Hepatocyte (in vitro differentiated cells): ENCODE measurements at regions not wholly inside any gene's neighbourhood (a gene's known extent, or its start where the extent isn't known, plus 50 kb on each side); places are given as distances from the start of the nearest gene placed in this dataset.
"Not testable (repeated sequence)": the region's sequence is repeated elsewhere in the genome, so short reads cannot be mapped to it uniquely, and the experiment has no call there.

Experiments used
- DNase-seq: peaks from one replicate; pipeline ENCODE4 v3.0.0-alpha.2; 2016; ENCODE audit warnings: low spot score
- H2AFZ ChIP-seq: fragments of 200-600 bp; sonication (generic); 2 replicates; pipeline ENCODE4 v1.6.0; 2016; ENCODE audit warnings: antibody characterized with exemption, mild to moderate bottlenecking
- H3K27ac ChIP-seq: fragments of 200-600 bp; sonication (generic); 2 replicates; pipeline ENCODE4 v1.5.1; 2016; ENCODE audit warnings: mild to moderate bottlenecking
- H3K27me3 ChIP-seq: fragments of 200-600 bp; sonication (generic); 2 replicates; pipeline ENCODE4 v1.6.1; 2016
- H3K36me3 ChIP-seq: fragments of 200-600 bp; sonication (generic); replicated peaks from 2 replicates; pipeline ENCODE4 v1.5.1; 2016; ENCODE audit warnings: low read depth; ENCODE audit not compliant: insufficient read depth
- H3K4me1 ChIP-seq: fragments of 200-600 bp; sonication (generic); 2 replicates; pipeline ENCODE4 v1.5.1; 2016; ENCODE audit warnings: mild to moderate bottlenecking, moderate library complexity; ENCODE audit not compliant: insufficient read depth
- H3K4me2 ChIP-seq: fragments of 200-600 bp; sonication (generic); 2 replicates; pipeline ENCODE4 v1.6.0; 2016
- H3K4me3 ChIP-seq: fragments of 200-600 bp; sonication (generic); 2 replicates; pipeline ENCODE4 v1.5.1; 2016; ENCODE audit warnings: mild to moderate bottlenecking
- H3K79me2 ChIP-seq: fragments of 200-600 bp; sonication (generic); 2 replicates; pipeline ENCODE4 v1.6.0; 2017; ENCODE audit warnings: mild to moderate bottlenecking
- H3K9me2 ChIP-seq: fragments of 200-600 bp; sonication (generic); replicated peaks from 2 replicates; pipeline ENCODE4 v1.6.0; 2017; ENCODE audit warnings: mild to moderate bottlenecking; ENCODE audit not compliant: insufficient read depth
- H3K9me3 ChIP-seq: fragments of 200-600 bp; sonication (generic); 2 replicates; pipeline ENCODE4 v1.5.1; 2016; ENCODE audit warnings: low read depth, mild to moderate bottlenecking
- H4K20me1 ChIP-seq: fragments of 200-600 bp; sonication (generic); 2 replicates; pipeline ENCODE4 v1.6.0; 2016; ENCODE audit warnings: mild to moderate bottlenecking; ENCODE audit not compliant: insufficient read depth, poor library complexity, severe bottlenecking
- WGBS: methylation state at CpG from one replicate; pipeline ENCODE4 v1.1.6; 2016; ENCODE audit warnings: low lambda C conversion rate; ENCODE audit errors: missing lambda C conversion rate; 5-methylcytosine and 5-hydroxymethylcytosine counted together

DNA sequence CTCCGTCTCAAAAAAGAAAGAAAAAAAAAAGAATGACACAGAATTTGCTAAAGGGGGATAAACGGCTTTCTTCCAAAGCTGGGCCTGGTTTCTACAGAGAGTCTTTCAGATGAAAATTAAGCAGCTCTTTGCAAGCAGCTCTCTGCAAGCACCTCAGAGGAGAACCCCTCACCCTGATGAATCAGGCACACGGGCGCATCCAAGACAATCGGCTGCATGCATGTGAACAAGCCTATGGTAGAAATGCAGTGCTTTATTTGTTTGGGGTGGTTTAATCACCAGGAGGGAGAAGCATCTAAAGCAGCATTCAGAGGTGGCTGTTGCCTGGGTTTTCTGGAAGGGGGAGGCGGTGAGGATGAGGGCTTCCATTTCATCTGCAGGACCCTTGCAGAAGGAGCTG lies 78.0 kb upstream of the CLEC6A start:
- not testable (repeated sequence) for H3K27ac ChIP-seq, H3K36me3 ChIP-seq, H3K4me2 ChIP-seq, H3K79me2 ChIP-seq, H3K9me2 ChIP-seq, H3K9me3 ChIP-seq, DNase-seq, H3K4me1 ChIP-seq, H3K27me3 ChIP-seq, H2AFZ ChIP-seq, H4K20me1 ChIP-seq, H3K4me3 ChIP-seq
- WGBS: 79% methylated on average over 6 of the region's 6 CpGs

DNA sequence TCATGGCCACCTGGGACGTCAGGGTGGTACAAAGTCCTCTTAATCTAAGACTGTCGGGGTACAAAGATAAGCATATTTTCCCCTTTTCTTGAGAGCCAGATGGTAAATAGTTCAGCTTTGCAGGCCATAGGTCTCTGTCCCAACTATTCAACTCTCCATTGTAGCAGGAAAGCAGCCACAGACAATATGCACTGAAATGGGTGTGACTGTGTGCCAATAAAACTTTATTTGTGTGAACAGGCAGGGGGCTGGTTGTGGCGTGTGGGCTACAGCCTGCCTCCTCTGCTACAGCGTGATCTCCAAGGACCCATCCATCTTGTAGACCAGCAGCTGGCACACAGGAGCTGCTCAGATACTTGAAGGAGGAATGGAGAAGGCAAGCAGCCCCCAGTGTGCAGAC lies 73.2 kb upstream of the CLEC6A start:
- H3K27ac ChIP-seq, H3K36me3 ChIP-seq: not testable (repeated sequence)

DNA sequence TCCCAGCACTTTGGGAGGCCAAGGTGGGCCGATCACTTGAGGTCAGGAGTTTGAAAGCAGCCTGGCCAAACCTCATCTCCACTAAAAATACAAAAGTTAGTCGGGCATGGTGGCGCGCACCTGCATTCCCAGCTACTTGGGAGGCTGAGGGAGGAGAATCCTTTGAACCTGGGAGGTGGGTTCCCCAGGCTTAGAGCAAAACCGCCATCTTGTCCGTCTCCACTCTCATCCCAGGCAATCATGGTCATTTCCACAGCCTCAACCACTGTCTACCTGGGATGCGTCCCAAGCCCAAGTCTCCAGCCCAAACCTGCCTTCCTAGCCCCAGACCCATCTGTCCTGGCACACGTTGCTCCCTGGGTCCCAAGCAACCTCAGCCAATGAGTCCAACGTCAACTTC lies 71.1 kb upstream of the CLEC6A start:
- not testable (repeated sequence) for H3K27me3 ChIP-seq, H3K4me1 ChIP-seq, H3K4me3 ChIP-seq, H3K9me2 ChIP-seq, H3K27ac ChIP-seq, H3K9me3 ChIP-seq, H3K36me3 ChIP-seq, H2AFZ ChIP-seq, H3K79me2 ChIP-seq, H4K20me1 ChIP-seq, DNase-seq, H3K4me2 ChIP-seq
- 99% methylated on average over 9 of the region's 9 CpGs for WGBS

More for the DNA sequence above, 73.2 kb upstream of the CLEC6A start:
- not testable (repeated sequence) for H3K4me3 ChIP-seq, DNase-seq, H3K9me2 ChIP-seq, H3K4me1 ChIP-seq, H3K4me2 ChIP-seq, H4K20me1 ChIP-seq, H3K79me2 ChIP-seq, H3K27me3 ChIP-seq, H2AFZ ChIP-seq, H3K9me3 ChIP-seq
- WGBS: 87% methylated on average over 4 of the region's 4 CpGs

DNA sequence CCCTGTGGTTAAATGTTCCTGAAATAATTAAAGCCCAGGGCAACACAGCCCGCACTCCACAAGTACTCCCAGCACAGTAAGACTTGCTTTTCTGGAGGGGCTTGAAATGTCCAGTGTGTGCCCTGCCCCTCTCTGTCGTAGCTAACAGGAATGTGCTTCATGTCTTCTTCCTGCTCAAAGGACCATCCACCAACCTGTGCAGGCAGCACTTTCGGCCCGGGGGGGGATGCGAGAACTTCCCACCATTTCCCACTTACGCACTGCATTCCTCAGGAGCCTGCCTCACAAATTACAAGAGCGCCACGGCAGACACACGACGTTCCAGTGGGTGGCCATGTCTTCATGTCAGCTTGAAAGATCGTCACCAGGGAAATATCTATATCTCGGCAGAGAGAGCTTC lies 70.3 kb upstream of the CLEC6A start:
- H3K27me3 ChIP-seq, H3K4me3 ChIP-seq, H2AFZ ChIP-seq, H3K36me3 ChIP-seq, H3K4me2 ChIP-seq, H3K4me1 ChIP-seq, DNase-seq, H3K27ac ChIP-seq, H3K9me3 ChIP-seq, H4K20me1 ChIP-seq, H3K79me2 ChIP-seq, H3K9me2 ChIP-seq: not testable (repeated sequence)
- 91% methylated on average over 12 of the region's 12 CpGs for WGBS

DNA sequence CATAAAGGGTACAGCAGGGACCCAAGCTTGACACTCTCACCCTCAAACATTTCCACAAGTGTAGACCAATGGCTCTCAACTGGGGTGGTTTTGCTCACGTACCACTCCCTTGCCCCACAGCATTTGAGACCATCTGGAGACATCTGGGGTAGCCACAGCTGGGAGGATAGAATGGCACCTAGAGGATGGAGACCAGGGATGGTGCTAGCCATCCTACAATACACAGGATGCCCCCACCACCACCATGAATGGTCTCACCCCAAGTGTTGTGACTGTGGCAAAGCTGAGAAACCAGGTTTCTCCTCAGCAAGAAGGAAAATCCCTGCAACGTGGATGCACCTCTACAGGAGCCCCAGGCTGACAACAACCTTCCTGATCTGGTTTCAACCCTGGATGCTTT lies 69.1 kb upstream of the CLEC6A start:
- H3K9me2 ChIP-seq, H3K79me2 ChIP-seq, H3K4me3 ChIP-seq, H3K36me3 ChIP-seq, DNase-seq, H4K20me1 ChIP-seq, H3K4me2 ChIP-seq, H3K27me3 ChIP-seq, H3K9me3 ChIP-seq, H3K4me1 ChIP-seq, H2AFZ ChIP-seq, H3K27ac ChIP-seq: not testable (repeated sequence)
- WGBS: 78% methylated on average over 2 of the region's 2 CpGs

DNA sequence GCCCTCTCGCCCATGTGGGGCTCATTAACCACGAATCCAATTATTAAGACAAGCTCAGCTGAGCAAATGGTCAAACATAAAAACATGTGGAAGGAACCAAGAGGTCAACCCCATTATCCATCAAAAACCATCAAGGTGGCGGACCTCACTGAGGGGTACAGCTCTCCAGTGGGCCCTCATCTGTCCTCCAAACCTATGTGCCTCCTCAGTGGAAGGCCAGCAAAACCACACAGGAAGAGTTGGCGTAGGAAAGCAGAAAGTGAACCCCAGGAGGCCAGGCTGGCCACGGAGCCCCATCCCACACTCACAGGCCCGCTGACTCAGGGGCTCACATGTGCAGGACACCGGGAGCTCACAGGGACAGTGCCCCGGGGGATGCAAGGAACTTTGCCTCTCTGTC lies 66.5 kb upstream of the CLEC6A start:
- H3K9me3 ChIP-seq, H3K27me3 ChIP-seq, H3K4me3 ChIP-seq, H3K36me3 ChIP-seq, H3K4me1 ChIP-seq, H3K9me2 ChIP-seq, H4K20me1 ChIP-seq, H2AFZ ChIP-seq, H3K79me2 ChIP-seq, DNase-seq, H3K27ac ChIP-seq: not testable (repeated sequence)
- H3K4me2 ChIP-seq: peak overlapping the region; percentile 100
- 74% methylated on average over 8 of the region's 8 CpGs for WGBS
